ENCODE measurements at regions not wholly inside any gene's neighbourhood (a gene's known extent, or its start where the extent isn't known, plus 50 kb on each side); places are given as distances from the start of the nearest gene placed in this dataset.
"Not testable (repeated sequence)": the region's sequence is repeated elsewhere in the genome, so short reads cannot be mapped to it uniquely, and the experiment has no call there.

DNA sequence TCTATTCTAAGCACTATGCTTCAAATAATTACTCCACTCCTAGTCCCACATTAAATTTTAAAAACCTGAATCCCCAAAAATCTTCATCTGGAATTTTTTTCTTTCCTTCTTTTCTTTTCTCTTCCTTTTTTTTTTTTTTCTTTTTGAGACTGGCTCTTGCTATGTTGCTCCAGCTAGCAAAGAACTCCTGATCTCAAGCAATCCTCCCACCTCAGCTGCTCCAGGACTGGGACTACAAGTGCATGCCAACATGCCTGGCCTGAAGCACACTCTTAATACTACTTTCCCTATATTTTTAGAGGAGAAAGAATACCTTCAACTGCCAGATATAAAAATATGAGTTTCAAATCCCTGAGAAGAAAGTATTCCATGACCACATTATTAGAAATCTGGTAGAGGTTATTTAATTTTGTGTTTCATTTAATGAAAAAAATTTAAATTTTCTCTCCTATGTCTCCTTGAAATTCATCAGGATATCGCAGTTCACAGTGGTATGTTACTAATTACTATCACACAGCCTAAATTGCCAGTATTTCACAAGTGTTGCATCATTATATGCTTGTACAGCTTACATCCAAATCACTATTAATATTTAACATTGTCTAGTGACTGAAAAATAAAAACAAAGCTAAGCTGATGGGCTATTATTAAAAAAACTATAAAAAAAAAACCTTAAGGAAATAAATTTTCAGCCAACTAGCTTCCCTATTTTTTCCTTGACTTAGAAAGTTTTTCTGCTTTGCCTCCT, 227.8 kb downstream of the NAF1 start:
- no peak for DNase-seq

DNA sequence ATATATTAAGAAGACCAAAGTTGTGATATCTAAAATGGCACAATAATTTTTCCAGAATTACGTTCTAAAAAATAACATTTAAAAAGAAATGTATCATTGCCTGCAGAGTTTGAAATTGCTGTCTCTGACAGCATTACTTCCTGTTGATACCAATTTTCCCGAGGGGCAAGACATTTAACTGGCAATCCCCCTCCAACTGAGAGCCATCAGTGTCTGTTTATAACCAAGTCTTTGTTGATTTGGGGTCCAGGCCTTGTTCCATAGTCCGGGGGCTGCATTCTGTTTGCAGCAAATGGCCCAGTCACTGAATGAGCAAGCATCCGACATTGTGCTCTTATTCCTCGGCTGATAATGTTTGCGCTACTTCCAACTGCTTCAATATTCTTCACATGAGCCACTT, 231.5 kb downstream of the NAF1 start:
- DNase-seq, result no peak

- no peak for DNase-seq
Measured at GRCh38 chr4:162931286-162931685, 235.4 kb downstream of the NAF1 start.

GRCh38 chr4:162921178-162921785, 245.4 kb downstream of the NAF1 start:
- no peak for DNase-seq

GRCh38 chr4:162920649-162921048, 246.0 kb downstream of the NAF1 start:
- no peak for DNase-seq

GRCh38 chr4:162912482-162912881, 254.2 kb downstream of the NAF1 start:
- no peak for DNase-seq

DNA sequence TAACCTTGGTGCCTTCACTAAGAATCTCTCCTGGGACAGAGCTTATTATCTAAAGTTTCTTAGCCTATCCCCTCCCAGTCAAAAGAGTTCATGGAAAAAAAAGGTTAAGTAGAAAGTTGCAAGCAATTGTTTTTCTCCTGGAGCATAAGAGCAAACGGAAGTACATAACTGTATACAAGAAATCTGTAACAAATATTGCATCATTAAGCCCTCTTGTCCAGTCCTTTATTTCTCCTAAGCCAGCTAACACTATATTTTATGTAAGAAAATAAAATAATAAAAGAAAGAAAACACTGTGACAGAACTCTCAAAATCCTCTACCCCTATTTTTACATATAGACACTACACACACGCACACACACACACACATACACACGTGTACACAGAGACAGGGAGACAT, 255.3 kb downstream of the NAF1 start:
- no peak for DNase-seq

- DNase-seq, result no peak
Measured at GRCh38 chr4:162909952-162910351, 256.7 kb downstream of the NAF1 start.

DNA sequence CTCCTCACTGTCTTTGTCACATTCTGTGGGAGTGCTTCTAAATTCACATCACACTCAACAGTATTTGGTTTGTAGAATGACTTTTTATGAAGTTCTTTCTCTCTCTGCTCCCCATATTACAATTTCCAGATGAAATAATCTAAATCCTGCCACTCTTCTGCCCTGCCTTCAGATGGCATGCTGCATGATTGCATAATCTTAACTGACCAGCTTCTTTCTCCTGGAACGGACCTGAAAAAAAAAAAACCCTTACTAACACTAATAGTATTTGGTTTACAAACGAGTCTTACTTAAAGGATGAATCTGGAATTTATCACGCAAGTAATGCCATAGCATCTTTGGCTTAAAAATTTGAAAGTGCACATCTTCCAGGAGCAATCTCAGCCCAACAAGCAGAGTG, 272.3 kb downstream of the NAF1 start:
- DNase-seq, result no peak

GRCh38 chr4:162891788-162892707, 274.6 kb downstream of the NAF1 start:
- no peak for DNase-seq

DNA sequence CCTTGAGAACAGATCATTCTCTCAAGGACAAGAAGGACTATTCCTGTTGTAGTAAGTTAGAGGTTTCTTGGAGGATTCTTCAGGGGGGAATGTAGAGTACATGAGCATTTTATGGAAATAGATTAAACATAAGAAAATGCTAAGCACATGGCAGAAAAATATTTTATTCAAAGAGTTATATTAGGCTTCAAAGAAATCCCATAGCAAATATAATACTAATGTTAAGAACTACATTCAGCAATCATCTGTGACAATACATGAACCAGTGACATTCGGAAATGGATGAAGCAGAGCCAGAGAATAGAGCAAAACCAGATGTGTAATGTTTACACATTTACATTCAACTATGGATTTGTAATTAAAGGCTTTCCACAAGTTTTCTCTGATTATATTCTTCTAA, 288.6 kb downstream of the NAF1 start:
- no peak for DNase-seq

GRCh38 chr4:162874748-162875147, 291.9 kb downstream of the NAF1 start:
- DNase-seq, result no peak

- no peak for DNase-seq
Measured at GRCh38 chr4:162871990-162872389, 294.7 kb downstream of the NAF1 start.

DNA sequence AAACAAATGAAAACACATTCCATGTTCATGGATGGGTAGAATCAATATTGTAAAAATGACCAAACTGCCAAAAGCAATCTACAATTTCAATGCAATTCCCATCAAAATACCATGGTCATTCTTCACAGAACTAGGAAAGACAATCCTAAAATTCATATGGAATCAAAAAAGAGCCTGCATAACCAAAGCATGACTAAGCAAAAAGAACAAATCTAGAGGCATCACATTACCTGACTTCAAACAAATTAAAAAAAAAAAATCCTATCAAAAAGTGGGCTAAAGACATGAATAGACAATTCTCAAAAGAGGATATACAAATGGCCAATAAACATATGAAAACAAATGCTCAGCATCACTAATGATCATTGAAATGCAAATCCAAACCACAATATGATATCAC, 297.5 kb downstream of the NAF1 start:
- no peak for DNase-seq

DNA sequence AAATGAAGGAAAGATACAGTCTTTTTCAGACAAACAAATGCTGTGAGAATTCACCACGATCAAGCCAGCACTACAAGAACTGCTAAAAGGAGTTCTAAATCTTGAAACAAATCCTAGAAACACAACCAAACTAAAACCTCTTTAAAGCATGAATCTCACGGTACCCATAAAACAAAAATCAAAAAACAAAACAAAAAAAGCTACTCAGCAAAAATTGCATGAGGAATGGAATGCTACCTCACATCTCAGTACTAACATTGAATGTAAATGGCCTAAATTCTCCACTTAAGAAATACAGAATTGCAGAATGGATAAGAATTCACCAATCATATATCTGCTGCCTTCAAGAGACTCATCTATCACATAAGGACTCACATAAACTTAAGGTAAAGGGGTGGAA, 300.1 kb downstream of the NAF1 start:
- no peak for DNase-seq

DNA sequence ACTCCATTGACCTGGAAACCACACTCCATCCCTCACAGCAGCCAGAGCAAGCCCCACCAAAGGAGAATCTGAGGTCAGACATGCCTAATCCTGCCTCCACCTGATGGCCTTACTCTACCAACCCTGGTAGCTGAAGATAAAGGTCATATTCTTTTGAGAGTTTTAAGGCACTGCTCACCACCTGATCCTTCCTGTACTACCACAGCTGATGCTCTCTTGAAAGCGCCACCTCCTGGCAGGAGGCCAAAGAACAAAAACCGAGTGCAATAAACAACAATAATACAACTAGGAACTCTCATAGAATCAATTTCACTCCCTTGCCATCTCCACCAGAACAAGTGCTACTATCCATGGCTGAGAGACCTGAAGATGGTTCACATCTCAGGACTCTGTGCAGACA, 301.6 kb downstream of the NAF1 start:
- DNase-seq, result no peak

DNA sequence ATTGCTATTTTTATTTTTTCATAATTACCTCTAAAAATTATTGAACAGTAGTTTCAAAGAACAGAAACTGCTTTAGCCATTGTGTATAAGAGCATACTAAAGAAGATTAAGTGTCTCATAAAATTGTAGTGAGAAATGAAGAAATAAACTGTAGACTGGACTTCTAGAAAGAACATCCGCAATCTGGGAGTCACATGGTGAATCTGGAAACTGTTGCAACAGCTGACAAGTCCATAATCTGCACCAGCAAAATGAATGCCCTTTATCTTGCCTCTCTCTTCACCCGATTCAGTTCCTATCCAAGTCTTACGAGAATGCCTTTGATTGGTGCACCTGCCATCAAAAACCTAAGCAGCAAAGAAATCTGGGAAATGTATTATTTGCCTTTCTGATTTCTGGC, 312.9 kb downstream of the NAF1 start:
- no peak for DNase-seq

- DNase-seq, result no peak
Measured at GRCh38 chr4:162852642-162853041, 314.0 kb downstream of the NAF1 start.

DNA sequence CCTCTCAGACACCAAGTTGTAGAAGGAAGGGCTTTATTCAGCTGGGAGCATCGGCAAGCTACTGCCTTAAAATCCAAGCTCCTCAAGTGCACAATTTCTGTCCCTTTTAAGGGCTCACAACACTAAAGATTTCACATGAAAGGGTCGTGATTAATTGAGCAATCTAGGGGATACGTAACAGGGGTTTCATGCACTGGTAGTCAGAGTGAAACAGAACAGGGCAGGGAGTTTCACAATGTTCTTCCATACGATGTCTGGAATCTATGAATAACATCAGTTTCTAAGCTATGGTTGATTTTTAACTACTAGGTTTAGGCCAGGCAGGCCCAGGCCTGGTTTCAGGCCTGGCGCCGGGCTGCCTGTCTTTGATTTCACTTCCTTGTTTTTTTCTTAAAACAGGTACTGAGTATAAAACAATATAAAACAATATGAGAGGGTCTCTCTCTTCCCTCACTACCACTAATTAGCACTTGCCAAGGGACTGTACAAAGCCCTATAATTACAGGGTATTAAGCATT, 315.4 kb downstream of the NAF1 start:
- DNase-seq, result not testable (repeated sequence)

DNA sequence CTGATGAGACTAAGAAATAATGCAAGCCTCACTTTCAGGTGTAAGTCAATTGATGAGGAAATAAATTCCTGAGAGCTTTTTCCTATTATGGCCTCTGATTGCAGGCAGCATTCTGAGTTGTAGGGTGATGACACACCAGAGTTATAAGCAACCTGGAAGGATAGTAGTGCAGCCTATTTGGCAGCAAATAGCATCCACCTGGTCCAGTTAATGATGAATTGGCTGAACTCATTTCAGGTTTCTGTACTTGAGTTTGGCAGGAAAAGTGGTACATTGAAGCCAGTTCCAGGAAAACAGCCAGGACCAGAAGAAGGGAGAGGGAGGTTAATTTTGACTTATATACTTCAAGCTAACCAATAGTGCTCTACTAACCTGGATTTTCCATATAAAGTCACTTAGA, 316.8 kb downstream of the NAF1 start:
- no peak for DNase-seq

- DNase-seq, result no peak
Measured at GRCh38 chr4:162847945-162848549, 318.6 kb downstream of the NAF1 start.

DNA sequence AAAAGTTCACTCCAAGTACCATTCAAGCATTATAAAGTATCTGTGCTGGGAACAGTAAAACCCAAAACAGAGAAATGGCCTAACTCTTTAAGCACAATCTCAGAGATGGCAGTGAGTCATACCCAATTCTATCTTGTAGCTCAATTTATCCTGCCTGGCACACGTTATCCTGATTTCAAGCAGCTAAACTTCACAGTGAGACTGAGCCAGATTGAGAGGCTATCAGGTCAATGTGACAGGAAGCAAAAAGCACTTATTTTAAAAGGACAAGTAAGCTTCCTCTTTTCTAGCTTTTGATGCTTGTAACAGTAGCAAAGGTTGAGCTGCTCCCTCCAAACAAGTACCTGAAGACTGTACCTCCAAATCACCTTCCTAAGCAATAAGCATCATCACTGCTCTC, 324.9 kb downstream of the NAF1 start:
- no peak for DNase-seq

DNA sequence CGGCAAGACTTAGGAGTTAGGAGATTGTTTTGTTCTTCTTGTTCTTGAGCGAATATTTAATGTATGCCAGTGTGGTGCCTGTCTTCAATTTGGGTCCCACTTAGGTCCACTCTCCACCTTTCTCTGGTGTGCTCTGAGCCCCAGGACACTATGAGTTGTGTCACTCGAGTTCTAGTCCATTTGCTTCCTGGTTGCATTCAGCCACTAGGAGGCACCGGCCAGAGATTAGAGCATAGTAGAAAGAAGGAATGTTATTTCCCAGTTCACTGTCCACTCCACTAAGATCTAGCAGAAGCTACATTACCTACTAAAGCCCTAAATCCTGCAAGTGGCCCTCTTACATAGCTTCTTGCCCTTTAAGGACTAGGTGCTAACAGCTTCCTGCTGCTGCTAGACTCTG, 326.9 kb downstream of the NAF1 start:
- no peak for DNase-seq
